ENCODE measurements at regions not wholly inside any gene's neighbourhood (a gene's known extent, or its start where the extent isn't known, plus 50 kb on each side); places are given as distances from the start of the nearest gene placed in this dataset.

DNA sequence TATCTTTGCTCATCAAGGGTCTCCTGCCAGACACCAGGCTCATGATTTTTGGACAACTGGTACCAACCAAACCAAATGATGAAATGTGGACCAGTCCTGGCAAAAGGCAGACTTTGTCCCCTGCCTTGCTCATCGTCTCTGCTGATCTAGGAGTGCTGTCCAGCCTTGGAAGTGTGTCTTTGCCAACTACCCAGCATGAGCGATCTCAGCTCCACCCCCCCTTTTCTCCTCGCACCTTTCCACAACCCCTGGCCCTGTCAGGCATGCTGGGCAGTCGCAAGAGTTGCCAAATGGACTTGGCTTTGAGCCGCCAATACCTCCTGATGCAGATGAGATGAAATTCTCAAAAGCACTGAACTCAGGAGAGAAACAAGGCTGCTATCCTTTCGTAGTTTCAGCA, 174.3 kb downstream of the KCNA5 start:
- TF ChIP-seq, protein P1, sequence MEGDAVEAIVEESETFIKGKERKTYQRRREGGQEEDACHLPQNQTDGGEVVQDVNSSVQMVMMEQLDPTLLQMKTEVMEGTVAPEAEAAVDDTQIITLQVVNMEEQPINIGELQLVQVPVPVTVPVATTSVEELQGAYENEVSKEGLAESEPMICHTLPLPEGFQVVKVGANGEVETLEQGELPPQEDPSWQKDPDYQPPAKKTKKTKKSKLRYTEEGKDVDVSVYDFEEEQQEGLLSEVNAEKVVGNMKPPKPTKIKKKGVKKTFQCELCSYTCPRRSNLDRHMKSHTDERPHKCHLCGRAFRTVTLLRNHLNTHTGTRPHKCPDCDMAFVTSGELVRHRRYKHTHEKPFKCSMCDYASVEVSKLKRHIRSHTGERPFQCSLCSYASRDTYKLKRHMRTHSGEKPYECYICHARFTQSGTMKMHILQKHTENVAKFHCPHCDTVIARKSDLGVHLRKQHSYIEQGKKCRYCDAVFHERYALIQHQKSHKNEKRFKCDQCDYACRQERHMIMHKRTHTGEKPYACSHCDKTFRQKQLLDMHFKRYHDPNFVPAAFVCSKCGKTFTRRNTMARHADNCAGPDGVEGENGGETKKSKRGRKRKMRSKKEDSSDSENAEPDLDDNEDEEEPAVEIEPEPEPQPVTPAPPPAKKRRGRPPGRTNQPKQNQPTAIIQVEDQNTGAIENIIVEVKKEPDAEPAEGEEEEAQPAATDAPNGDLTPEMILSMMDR (conservative IDR thresholded peaks at IDR 0.05; ENCODE audit: low read length), result no peak
- no peak for TF ChIP-seq EZH2phosphoT487 (IDR thresholded peaks at IDR 0.05; ENCODE audit: borderline replicate concordance, low read depth, low read length)

Data from OCI-LY7 (cell line).